ENCODE measurements at regions not wholly inside any gene's neighbourhood (a gene's known extent, or its start where the extent isn't known, plus 50 kb on each side); places are given as distances from the start of the nearest gene placed in this dataset.

DNA sequence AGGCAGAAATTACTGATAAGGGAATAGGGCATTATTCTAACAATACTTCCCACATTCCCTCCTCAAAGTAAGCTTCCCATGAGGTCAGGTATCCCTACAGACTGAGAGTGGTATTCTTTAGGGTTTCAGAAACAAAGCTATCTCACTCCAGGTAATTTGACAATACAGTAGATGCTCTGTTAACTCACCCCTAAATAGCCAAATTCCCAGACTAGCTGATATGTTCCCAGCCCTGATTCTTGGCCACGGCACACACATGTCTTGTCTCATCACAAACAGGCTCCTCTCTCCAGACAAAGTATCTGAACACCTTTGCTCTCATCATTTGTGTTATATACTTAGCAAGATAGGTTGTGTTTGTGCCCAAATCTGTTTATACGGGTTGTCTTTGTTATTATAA is 139.9 kb downstream of the ZNF608 start:
- ChIA-PET CTCF (no interaction called here), POLR2A (no interaction called here)
- TF ChIP-seq, protein P1, sequence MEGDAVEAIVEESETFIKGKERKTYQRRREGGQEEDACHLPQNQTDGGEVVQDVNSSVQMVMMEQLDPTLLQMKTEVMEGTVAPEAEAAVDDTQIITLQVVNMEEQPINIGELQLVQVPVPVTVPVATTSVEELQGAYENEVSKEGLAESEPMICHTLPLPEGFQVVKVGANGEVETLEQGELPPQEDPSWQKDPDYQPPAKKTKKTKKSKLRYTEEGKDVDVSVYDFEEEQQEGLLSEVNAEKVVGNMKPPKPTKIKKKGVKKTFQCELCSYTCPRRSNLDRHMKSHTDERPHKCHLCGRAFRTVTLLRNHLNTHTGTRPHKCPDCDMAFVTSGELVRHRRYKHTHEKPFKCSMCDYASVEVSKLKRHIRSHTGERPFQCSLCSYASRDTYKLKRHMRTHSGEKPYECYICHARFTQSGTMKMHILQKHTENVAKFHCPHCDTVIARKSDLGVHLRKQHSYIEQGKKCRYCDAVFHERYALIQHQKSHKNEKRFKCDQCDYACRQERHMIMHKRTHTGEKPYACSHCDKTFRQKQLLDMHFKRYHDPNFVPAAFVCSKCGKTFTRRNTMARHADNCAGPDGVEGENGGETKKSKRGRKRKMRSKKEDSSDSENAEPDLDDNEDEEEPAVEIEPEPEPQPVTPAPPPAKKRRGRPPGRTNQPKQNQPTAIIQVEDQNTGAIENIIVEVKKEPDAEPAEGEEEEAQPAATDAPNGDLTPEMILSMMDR (IDR thresholded peaks at IDR 0.05; ENCODE audit: control extremely low read depth, extremely low read depth, low read depth, missing control alignments): no peak
- DNase-seq (ENCODE audit: extremely low spot score): no peak

DNA sequence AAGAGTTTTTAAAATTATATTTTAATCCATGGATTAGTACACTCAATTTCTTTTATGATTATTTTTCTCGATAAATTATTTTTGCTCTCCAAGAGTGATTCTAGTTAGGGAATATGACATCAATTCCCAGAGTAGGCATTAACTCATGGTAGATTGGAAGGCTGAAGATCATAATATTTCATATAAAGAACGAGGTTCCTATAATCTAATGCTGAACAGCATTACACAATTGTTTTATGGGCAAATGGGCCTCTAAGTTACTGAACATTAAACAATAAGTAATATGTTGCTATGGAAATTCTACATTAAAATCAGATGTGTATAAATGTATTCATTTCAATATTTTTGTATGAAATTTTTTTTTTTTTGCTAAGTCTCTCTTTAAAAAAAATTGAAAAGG is 140.3 kb downstream of the ZNF608 start:
- ChIA-PET CTCF (no interaction called here), POLR2A (no interaction called here)

DNA sequence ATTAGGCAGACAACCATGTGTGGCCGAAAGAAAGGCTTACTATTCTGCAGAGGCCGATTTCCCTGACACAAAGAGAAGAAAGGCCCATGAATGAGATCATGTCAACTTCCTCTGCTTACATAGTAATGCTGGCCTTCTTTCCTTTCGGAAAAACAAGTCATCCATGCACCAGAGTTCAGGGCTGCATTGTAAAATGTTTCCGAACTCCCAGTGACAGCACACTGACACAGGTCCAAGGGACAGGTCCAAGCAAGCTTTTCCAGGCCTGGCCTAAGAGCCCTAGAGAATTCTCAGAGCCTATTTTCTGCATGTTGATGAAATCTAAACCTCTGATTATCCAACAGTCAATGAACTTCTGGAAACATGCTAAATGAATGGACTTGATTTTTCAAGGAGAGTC is 140.9 kb downstream of the ZNF608 start:
- no peak for DNase-seq (ENCODE audit: extremely low spot score)
- TF ChIP-seq, protein P1 (IDR thresholded peaks at IDR 0.05; ENCODE audit: control extremely low read depth, extremely low read depth, low read depth, missing control alignments): no peak
- CTCF ChIA-PET: no interaction called here
- POLR2A ChIA-PET: no interaction called here

More for the DNA sequence above, 140.3 kb downstream of the ZNF608 start:
- DNase-seq (ENCODE audit: extremely low spot score): no peak
- TF ChIP-seq, protein P1 (IDR thresholded peaks at IDR 0.05; ENCODE audit: control extremely low read depth, extremely low read depth, low read depth, missing control alignments): no peak

GRCh38 chr5:124604419-124604818 is 142.0 kb downstream of the ZNF608 start:
- TF ChIP-seq, protein P1 (IDR thresholded peaks at IDR 0.05; ENCODE audit: control extremely low read depth, extremely low read depth, low read depth, missing control alignments): no peak
- DNase-seq (ENCODE audit: extremely low spot score): no peak
- ChIA-PET CTCF (interaction anchor here (1.5 to 3.1 kb wide), 2 partner anchors 20 to 36 kb away, joined by 4 to 10 read pairs; no protein-coding TSS in a partner anchor), POLR2A (interaction anchor here (0.7 kb wide), 1 partner anchor 838 kb away, joined by 3 read pairs; no protein-coding TSS in a partner anchor)

DNA sequence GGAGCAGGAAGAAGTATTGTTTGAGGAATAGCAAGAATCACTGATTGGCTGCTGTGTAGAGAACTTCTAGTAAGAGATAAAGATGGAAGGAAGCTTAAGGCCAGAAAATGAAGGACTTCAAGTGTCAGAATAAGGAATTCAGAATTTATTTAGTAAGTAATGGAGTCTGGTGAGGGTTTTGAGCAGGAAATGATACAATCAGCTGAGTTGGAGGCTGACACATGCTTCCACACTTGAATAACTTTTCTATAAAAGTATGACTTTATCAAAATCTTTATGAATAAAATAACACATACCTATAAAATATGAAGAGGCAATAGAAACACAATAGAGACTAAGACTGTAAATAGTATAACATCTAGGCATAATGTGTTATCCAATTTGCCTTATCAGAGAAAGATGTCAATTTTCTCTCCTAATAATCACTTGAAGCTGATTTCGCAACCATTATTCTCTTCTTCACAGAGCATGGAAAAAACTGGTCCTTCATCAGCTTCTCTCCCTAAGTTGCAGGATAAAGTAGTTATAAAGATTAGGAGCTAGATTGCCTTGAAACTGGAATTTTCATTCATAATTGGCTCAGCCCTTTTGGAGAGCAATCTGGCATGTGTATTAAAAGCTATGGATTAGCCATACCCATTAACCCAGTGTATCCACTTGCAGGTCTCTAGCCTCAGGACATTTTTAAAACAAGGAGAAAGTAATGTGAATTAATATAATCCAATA is 143.4 kb downstream of the ZNF608 start:
- no peak for DNase-seq (ENCODE audit: extremely low spot score)
- ChIA-PET POLR2A (no interaction called here), CTCF (interaction anchor here (1.3 to 3.1 kb wide), 2 partner anchors 15 to 18 kb away, joined by 3 to 10 read pairs; no protein-coding TSS in a partner anchor)
- TF ChIP-seq, protein P1 (IDR thresholded peaks at IDR 0.05; ENCODE audit: control extremely low read depth, extremely low read depth, low read depth, missing control alignments): no peak

DNA sequence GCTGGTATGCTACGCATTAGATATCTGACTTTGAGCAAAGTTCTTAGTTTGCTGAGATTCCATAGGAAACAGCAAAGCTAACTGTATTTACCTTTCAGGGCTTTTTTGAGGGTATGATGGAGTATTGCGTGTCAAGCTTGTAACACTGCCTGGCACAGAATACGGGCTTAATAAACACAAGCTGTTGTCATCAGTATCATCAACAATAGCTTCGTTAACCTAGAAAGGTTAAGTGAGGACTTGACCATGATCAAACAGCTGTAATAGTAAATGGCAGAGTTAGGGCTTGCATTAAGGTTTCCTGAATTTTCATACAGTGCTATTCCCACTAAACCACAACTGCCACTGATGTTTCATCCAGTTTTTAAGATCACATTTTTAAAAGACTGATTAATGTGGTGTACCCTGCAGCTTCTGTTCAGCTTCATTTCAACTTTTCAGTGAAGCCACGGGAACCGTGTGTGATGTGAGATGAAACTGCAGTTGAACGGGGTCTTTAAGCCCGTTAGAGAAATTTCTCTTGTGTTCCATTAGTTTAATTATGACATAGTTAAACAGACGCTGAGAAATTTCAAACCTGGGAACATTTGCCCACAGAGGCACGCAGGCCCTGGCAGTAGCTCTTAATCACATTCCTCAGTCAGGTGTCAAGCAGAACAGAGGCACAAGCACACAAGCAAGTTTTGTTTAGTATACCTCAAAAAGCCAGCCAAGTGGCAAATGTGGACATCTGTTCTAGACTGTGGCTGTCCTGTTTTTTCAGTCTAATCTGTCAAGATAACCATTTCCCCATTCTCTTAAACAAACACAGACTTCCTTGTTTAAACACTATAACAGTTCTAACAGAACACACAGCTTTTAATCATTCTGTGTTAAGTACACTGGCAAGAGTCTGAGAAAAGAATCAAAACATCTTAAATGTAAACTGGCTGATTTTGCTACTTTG is 147.1 kb downstream of the ZNF608 start:
- POLR2A ChIA-PET: no interaction called here

More for the DNA sequence above, 147.1 kb downstream of the ZNF608 start:
- TF ChIP-seq, protein P1 (IDR thresholded peaks at IDR 0.05; ENCODE audit: control extremely low read depth, extremely low read depth, low read depth, missing control alignments): no peak
- no peak for DNase-seq (ENCODE audit: extremely low spot score)
- CTCF ChIA-PET: interaction anchor here (1.2 to 1.5 kb wide), 5 partner anchors 11 to 31 kb away, joined by 3 to 6 read pairs (median 4); no protein-coding TSS in a partner anchor
